Activated gamma-delta T cell treated with anti-CD3 and anti-CD28 coated beads, Interleukin-2, amount 50 U/mL, for 16 hours (primary cell): ENCODE measurements at regions not wholly inside any gene's neighbourhood (a gene's known extent, or its start where the extent isn't known, plus 50 kb on each side); places are given as distances from the start of the nearest gene placed in this dataset.
"Not testable (repeated sequence)": the region's sequence is repeated elsewhere in the genome, so short reads cannot be mapped to it uniquely, and the experiment has no call there.

ENCODE experiments used
- DNase-seq: peaks from one replicate; pipeline ENCODE4 v3.0.0-alpha.2; 2020; ENCODE audit warnings: low read depth

- no peak for DNase-seq
Measured at GRCh38 chr5:125965577-125965976, 457.6 kb upstream of the GRAMD2B start.

GRCh38 chr5:125967576-125967975 is 455.6 kb upstream of the GRAMD2B start:
- DNase-seq, result no peak

- no peak for DNase-seq
Measured at GRCh38 chr5:125969011-125969813, 454.0 kb upstream of the GRAMD2B start.

GRCh38 chr5:125969814-125970171 is 453.4 kb upstream of the GRAMD2B start:
- DNase-seq, result no peak

- DNase-seq, result no peak
Measured at GRCh38 chr5:125970631-125971307, 452.4 kb upstream of the GRAMD2B start.

GRCh38 chr5:125972706-125973105 is 450.5 kb upstream of the GRAMD2B start:
- DNase-seq, result no peak

GRCh38 chr5:125974679-125975078 is 448.5 kb upstream of the GRAMD2B start:
- DNase-seq, result no peak

GRCh38 chr5:125976421-125977000 is 446.7 kb upstream of the GRAMD2B start:
- no peak for DNase-seq

- DNase-seq, result no peak
Measured at GRCh38 chr5:125978015-125978414, 445.2 kb upstream of the GRAMD2B start.

GRCh38 chr5:125979636-125980035 is 443.6 kb upstream of the GRAMD2B start:
- no peak for DNase-seq

GRCh38 chr5:125981016-125981415 is 442.2 kb upstream of the GRAMD2B start:
- no peak for DNase-seq

GRCh38 chr5:125987677-125988255 is 435.4 kb upstream of the GRAMD2B start:
- DNase-seq, result no peak

- DNase-seq, result no peak
Measured at GRCh38 chr5:125992050-125992449, 431.2 kb upstream of the GRAMD2B start.

- not testable (repeated sequence) for DNase-seq
Measured at GRCh38 chr5:125999271-126000030, 423.8 kb upstream of the GRAMD2B start.

GRCh38 chr5:126000507-126000906 is 422.7 kb upstream of the GRAMD2B start:
- no peak for DNase-seq

- DNase-seq, result no peak
Measured at GRCh38 chr5:126002222-126002897, 420.8 kb upstream of the GRAMD2B start.

- no peak for DNase-seq
Measured at GRCh38 chr5:126003309-126003708, 419.9 kb upstream of the GRAMD2B start.

- DNase-seq, result no peak
Measured at GRCh38 chr5:126004636-126005035, 418.6 kb upstream of the GRAMD2B start.

GRCh38 chr5:126007841-126008240 is 415.4 kb upstream of the GRAMD2B start:
- DNase-seq, result no peak

GRCh38 chr5:126009566-126009965 is 413.6 kb upstream of the GRAMD2B start:
- no peak for DNase-seq

- not testable (repeated sequence) for DNase-seq
Measured at GRCh38 chr5:126011526-126011925, 411.7 kb upstream of the GRAMD2B start.

GRCh38 chr5:126014676-126015075 is 408.5 kb upstream of the GRAMD2B start:
- DNase-seq, result no peak
